K562 (cell line): ENCODE measurements at regions not wholly inside any gene's neighbourhood (a gene's known extent, or its start where the extent isn't known, plus 50 kb on each side); places are given as distances from the start of the nearest gene placed in this dataset.
A peak's percentile ranks its signal among the peaks of the same experiment; 100 is the strongest.

ENCODE experiments used
- ATAC-seq: fragments of 200-7000 bp; cut with Tn5 transposase; 3 replicates; pipeline ENCODE4 v1.9.1; 2020; ENCODE audit warnings: moderate library complexity
- BruUV-seq: library from RNA; stranded (reverse); fragments of 400-500 nt; replicated peaks from 2 replicates; lab custom pipeline; 2021; lab: Mats Ljungman, UMichigan
- CTCF ChIA-PET: fragments of 300-600 bp; formaldehyde crosslinking; extraction: SDS; loops from one replicate; lab custom pipeline; 2021; ENCODE audit warnings: low intra/inter-chr PET ratio; lab: Yijun Ruan, JAX
- POLR2A ChIA-PET: fragments of 300-600, 350-650 bp; sonication (Branson Sonifier 250); formaldehyde crosslinking; extraction: SDS; loops from one replicate; lab custom pipeline; 2021; ENCODE audit warnings: antibody characterized with exemption, inconsistent platforms; lab: Yijun Ruan, JAX
- DNase-seq, 4 experiments: peaks; one replicate each; pipeline versions ENCODE4 v3.0.0 to v3.0.0-alpha.2; 2011 to 2018; ENCODE audit warnings: low spot score in 3 of 4, mixed read lengths in 3 of 4; ENCODE audit errors: extremely low read depth in 1 of 4
- FAIRE-seq: peaks from 2 replicates; lab custom pipeline; 2011; peaks lifted over from hg19 to GRCh38; lab: Jason Lieb, UNC
- H2AFZ ChIP-seq: 2 replicates; pipeline ENCODE4 v1.6.0; 2011; ENCODE audit warnings: low read depth, low read length, control low read depth, inconsistent platforms
- H3K27ac ChIP-seq: fragments of 200-600 bp; 3 replicates; pipeline ENCODE4 v1.8.0; 2011; ENCODE audit warnings: low read depth, mild to moderate bottlenecking, control low read depth, inconsistent platforms, low read length, moderate library complexity, mixed read lengths; ENCODE audit errors: extremely low read depth
- H3K27me3 ChIP-seq, 2 experiments: fragments of 300-600 bp in 1 of 2; 2 replicates in 1 of 2; 3 replicates in 1 of 2; pipeline versions ENCODE4 v1.6.0 to v1.8.0; 2011; ENCODE audit warnings: inconsistent platforms in 2 of 2, low read length in 2 of 2, mild to moderate bottlenecking in 1 of 2, mixed read lengths in 1 of 2, moderate library complexity in 1 of 2; ENCODE audit not compliant: control insufficient read depth in 2 of 2, insufficient read depth in 2 of 2
- H3K36me3 ChIP-seq: fragments of 300-600 bp; 3 replicates; pipeline ENCODE4 v1.8.0; 2011; ENCODE audit warnings: mild to moderate bottlenecking, low read length, inconsistent platforms; ENCODE audit not compliant: control insufficient read depth, insufficient read depth
- H3K4me1 ChIP-seq, 2 experiments: fragments of 200-600 bp in 1 of 2; replicated peaks in 1 of 2; 2 replicates in 1 of 2; 3 replicates in 1 of 2; pipeline versions ENCODE4 v1.5.1 to v1.8.0; 2011; ENCODE audit warnings: inconsistent platforms in 2 of 2, low read length in 2 of 2, mild to moderate bottlenecking in 1 of 2, mixed read lengths in 1 of 2, moderate library complexity in 1 of 2; ENCODE audit not compliant: control insufficient read depth in 2 of 2, insufficient read depth in 2 of 2
- H3K4me2 ChIP-seq: 2 replicates; pipeline ENCODE4 v1.6.1; 2011; ENCODE audit warnings: low read length, control low read depth, inconsistent platforms, mixed read lengths; ENCODE audit not compliant: insufficient read depth
- H3K4me3 ChIP-seq: fragments of 200-600 bp; sonication (generic), shearing (Covaris generic); 2 replicates; pipeline ENCODE4 v1.5.1; 2016; ENCODE audit warnings: control low read depth, inconsistent platforms
- H3K79me2 ChIP-seq: fragments of 200-600 bp; 3 replicates; pipeline ENCODE4 v1.8.0; 2011; ENCODE audit warnings: low read length, inconsistent platforms; ENCODE audit not compliant: control insufficient read depth, insufficient read depth
- H3K9ac ChIP-seq, 2 experiments: 2 replicates each; pipeline versions ENCODE4 v1.6.0 to v1.6.1; 2011; ENCODE audit warnings: low read depth in 2 of 2, low read length in 2 of 2, control low read depth in 1 of 2, inconsistent platforms in 1 of 2, mild to moderate bottlenecking in 1 of 2, mixed read lengths in 1 of 2; ENCODE audit not compliant: insufficient read depth in 1 of 2
- H3K9me1 ChIP-seq: one replicate; pipeline ENCODE4 v1.6.0; 2011; ENCODE audit warnings: inconsistent platforms, mild to moderate bottlenecking, low read length, moderate library complexity; ENCODE audit not compliant: control insufficient read depth, insufficient read depth
- H3K9me3 ChIP-seq: replicated peaks from 2 replicates; pipeline ENCODE4 v1.5.1; 2011; ENCODE audit warnings: low read depth, low read length, inconsistent platforms; ENCODE audit not compliant: control insufficient read depth, insufficient read depth
- H4K20me1 ChIP-seq: replicated peaks from 2 replicates; pipeline ENCODE4 v1.6.1; 2011; ENCODE audit warnings: low read length, inconsistent platforms, mixed read lengths; ENCODE audit not compliant: control insufficient read depth, insufficient read depth
- CBX3 ChIP-seq, 2 experiments: IDR thresholded peaks; 1 replicate in 1 of 2; 2 replicates in 1 of 2; pipeline ENCODE4 v1.6.1; 2012; ENCODE audit warnings: inconsistent platforms in 2 of 2, low read length in 2 of 2, borderline replicate concordance in 1 of 2, control low read depth in 1 of 2
- CTCF ChIP-seq, 3 experiments: IDR thresholded peaks in 2 of 3; conservative IDR thresholded peaks in 1 of 3; 2 replicates each; pipeline ENCODE4 v1.5.1; 2011 to 2012; ENCODE audit warnings: low read length in 3 of 3, mild to moderate bottlenecking in 3 of 3, control low read depth in 2 of 3, improper control_type of control experiment in 1 of 3, inconsistent platforms in 1 of 3, low read depth in 1 of 3, mixed read lengths in 1 of 3, moderate library complexity in 1 of 3; ENCODE audit not compliant: insufficient read depth in 2 of 3
- FOXP1 ChIP-seq: sonication (generic); formaldehyde crosslinking; IDR thresholded peaks from 2 replicates; pipeline ENCODE4 v1.8.0; 2022; ENCODE audit warnings: mild to moderate bottlenecking, missing genetic modification reagents
- HOMEZ ChIP-seq: fragments of 250-450 bp; sonication (Bioruptor Pico); IDR thresholded peaks from 2 replicates; pipeline ENCODE4 v1.4.0; 2020; ENCODE audit warnings: mild to moderate bottlenecking, moderate library complexity
- ID3 ChIP-seq, 2 experiments: fragments of 250-450 bp in 1 of 2; fragments of 450-650 bp in 1 of 2; sonication (Bioruptor Pico) in 1 of 2; IDR thresholded peaks; 2 replicates each; pipeline versions ENCODE4 v1.6.1 to v1.8.0; 2016 to 2021; ENCODE audit warnings: mild to moderate bottlenecking in 2 of 2, moderate library complexity in 2 of 2, missing compliant biosample characterization in 1 of 2, missing genetic modification characterization in 1 of 2
- MCM2 ChIP-seq: fragments of 450-650 bp; IDR thresholded peaks from 2 replicates; pipeline ENCODE4 v1.6.1; 2017; ENCODE audit warnings: low read depth, mild to moderate bottlenecking
- MEF2A ChIP-seq: IDR thresholded peaks from 2 replicates; pipeline ENCODE4 v1.6.1; 2011; ENCODE audit warnings: low read depth, mild to moderate bottlenecking, low read length, moderate library complexity; ENCODE audit not compliant: control insufficient read depth
- WGBS: fragments of 100-300 bp; shearing (Covaris generic); methylation state at CpG from one replicate; pipeline ENCODE4 v1.1.6; 2016; ENCODE audit warnings: low coverage, mixed read lengths; ENCODE audit not compliant: insufficient coverage; ENCODE audit errors: missing lambda C conversion rate; 5-methylcytosine and 5-hydroxymethylcytosine counted together
- in situ Hi-C: fragments of 300-500 bp; cut with MboI; formaldehyde crosslinking; loops from 4 replicates; pipeline ENCODE4 v1.15.0; 2018; ENCODE audit warnings: inconsistent platforms, mixed read lengths
- intact Hi-C: fragments of 100-400 bp; cut with micrococcal nuclease; formaldehyde crosslinking; loops from 2 replicates; pipeline ENCODE4 v1.14.2; 2022
- TF ChIP-seq, protein P1 (sequence below): fragments of 150-350 bp; conservative IDR thresholded peaks from 2 replicates; pipeline ENCODE4 v1.6.1; 2014; ENCODE audit warnings: low read length

GRCh38 chr5:36363101-36363500, 61.4 kb upstream of the RANBP3L start:
- Histone ChIP-seq H3K27me3 (no peaks in the 10 kb centered on the region; a peak in 1 of 5 replicates), H3K9me3 (no peaks in the 10 kb centered on the region), H4K20me1 (no peaks in the 10 kb centered on the region), H2AFZ (no peak overlapping the region), H3K79me2 (no peaks in the 10 kb centered on the region), H3K36me3 (no peaks in the 10 kb centered on the region), H3K4me3 (no peak overlapping the region), H3K4me1 (no peaks in the 10 kb centered on the region), H3K27ac (no peak overlapping the region), H3K9me1 (no peaks in the 10 kb centered on the region), H3K4me2 (no peak overlapping the region), H3K9ac (no peak overlapping the region)
- BruUV-seq: no TSS peak
- in situ Hi-C loops (no loop called here), intact Hi-C loops (no loop called here)
- ATAC-seq: peak; percentile 79
- FAIRE-seq: no peak
- TF ChIP-seq MEF2A: no peak
- peak in 1 of 3 experiments; percentile 11; a peak in 1 of 6 replicates for TF ChIP-seq CTCF (IDR thresholded peaks at IDR 0.05 in 2 of 3, conservative IDR thresholded peaks at IDR 0.05 in 1 of 3; ENCODE audit: insufficient read depth in 2 of 3, low read depth in 1 of 3, low read length in 3 of 3)
- ChIA-PET CTCF (no interaction called here), POLR2A (no interaction called here)
- DNase-seq: no peak
- 6% methylated on average over 1 of the region's 1 CpG for WGBS

- no peak for ATAC-seq
- no peaks in the 10 kb centered on the region for H3K4me1 ChIP-seq
- no peaks in the 10 kb centered on the region for H3K9me3 ChIP-seq
- H3K4me3 ChIP-seq: no peak overlapping the region
- H2AFZ ChIP-seq: no peak overlapping the region
- CTCF ChIA-PET: no interaction called here
- H3K4me2 ChIP-seq: no peak overlapping the region
- intact Hi-C loops: no loop called here
- no peak for FAIRE-seq
- in situ Hi-C loops: no loop called here
- H4K20me1 ChIP-seq: no peaks in the 10 kb centered on the region
- no peaks in the 10 kb centered on the region for H3K79me2 ChIP-seq
- DNase-seq: no peak
- H3K36me3 ChIP-seq: no peaks in the 10 kb centered on the region
- H3K27me3 ChIP-seq: no peaks in the 10 kb centered on the region; a peak in 1 of 5 replicates
- POLR2A ChIA-PET: no interaction called here
- no peak overlapping the region for H3K9ac ChIP-seq
- no peaks in the 10 kb centered on the region for H3K9me1 ChIP-seq
- BruUV-seq: no TSS peak
- WGBS: 9% methylated on average over 2 of the region's 2 CpGs
- no peak overlapping the region for H3K27ac ChIP-seq
- TF ChIP-seq ID3 (CRISPR knock-in tag; IDR thresholded peaks at IDR 0.05) (no peak), ID3 (tag; IDR thresholded peaks at IDR 0.05) (no peak), FOXP1 (CRISPR knock-in tag) (no peak), CBX3 (IDR thresholded peaks at IDR 0.05; ENCODE audit: borderline replicate concordance in 1 of 2, low read length in 2 of 2) (no peak), MCM2 (no peak), HOMEZ (CRISPR knock-in tag) (no peak)
- TF ChIP-seq, protein P1, sequence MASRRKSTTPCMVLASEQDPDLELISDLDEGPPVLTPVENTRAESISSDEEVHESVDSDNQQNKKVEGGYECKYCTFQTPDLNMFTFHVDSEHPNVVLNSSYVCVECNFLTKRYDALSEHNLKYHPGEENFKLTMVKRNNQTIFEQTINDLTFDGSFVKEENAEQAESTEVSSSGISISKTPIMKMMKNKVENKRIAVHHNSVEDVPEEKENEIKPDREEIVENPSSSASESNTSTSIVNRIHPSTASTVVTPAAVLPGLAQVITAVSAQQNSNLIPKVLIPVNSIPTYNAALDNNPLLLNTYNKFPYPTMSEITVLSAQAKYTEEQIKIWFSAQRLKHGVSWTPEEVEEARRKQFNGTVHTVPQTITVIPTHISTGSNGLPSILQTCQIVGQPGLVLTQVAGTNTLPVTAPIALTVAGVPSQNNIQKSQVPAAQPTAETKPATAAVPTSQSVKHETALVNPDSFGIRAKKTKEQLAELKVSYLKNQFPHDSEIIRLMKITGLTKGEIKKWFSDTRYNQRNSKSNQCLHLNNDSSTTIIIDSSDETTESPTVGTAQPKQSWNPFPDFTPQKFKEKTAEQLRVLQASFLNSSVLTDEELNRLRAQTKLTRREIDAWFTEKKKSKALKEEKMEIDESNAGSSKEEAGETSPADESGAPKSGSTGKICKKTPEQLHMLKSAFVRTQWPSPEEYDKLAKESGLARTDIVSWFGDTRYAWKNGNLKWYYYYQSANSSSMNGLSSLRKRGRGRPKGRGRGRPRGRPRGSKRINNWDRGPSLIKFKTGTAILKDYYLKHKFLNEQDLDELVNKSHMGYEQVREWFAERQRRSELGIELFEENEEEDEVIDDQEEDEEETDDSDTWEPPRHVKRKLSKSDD: no peak
Measured at GRCh38 chr5:36363744-36364143, 62.0 kb upstream of the RANBP3L start.
